GM21528 (cell line): ENCODE measurements at regions not wholly inside any gene's neighbourhood (a gene's known extent, or its start where the extent isn't known, plus 50 kb on each side); places are given as distances from the start of the nearest gene placed in this dataset.
"Not testable (repeated sequence)": the region's sequence is repeated elsewhere in the genome, so short reads cannot be mapped to it uniquely, and the experiment has no call there.

ENCODE experiments used
- ATAC-seq: cut with Tn5 transposase; IDR thresholded peaks from one replicate; pipeline ENCODE4 v1.9.1; 2021; ENCODE audit warnings: mild to moderate bottlenecking, moderate library complexity; ENCODE audit not compliant: unreplicated experiment, low FRiP score

- no peak for ATAC-seq
Measured at GRCh38 chr15:20369500-20369899, 172.1 kb downstream of the GOLGA6L6 start.

- ATAC-seq = no peak
Measured at GRCh38 chr15:20368974-20369373, 172.6 kb downstream of the GOLGA6L6 start.

- no peak for ATAC-seq
Measured at GRCh38 chr15:20367093-20367492, 174.5 kb downstream of the GOLGA6L6 start.

GRCh38 chr15:20363591-20363990 lies 178.0 kb downstream of the GOLGA6L6 start:
- not testable (repeated sequence) for ATAC-seq

GRCh38 chr15:20361091-20361490 lies 180.5 kb downstream of the GOLGA6L6 start:
- ATAC-seq = no peak

- no peak for ATAC-seq
Measured at GRCh38 chr15:20358779-20359414, 182.7 kb downstream of the GOLGA6L6 start.

GRCh38 chr15:20358066-20358778 lies 183.4 kb downstream of the GOLGA6L6 start:
- no peak for ATAC-seq

GRCh38 chr15:20357481-20358065 lies 184.0 kb downstream of the GOLGA6L6 start:
- ATAC-seq = no peak

- no peak for ATAC-seq
Measured at GRCh38 chr15:20356911-20357480, 184.6 kb downstream of the GOLGA6L6 start.

- no peak for ATAC-seq
Measured at GRCh38 chr15:20356444-20356910, 185.1 kb downstream of the GOLGA6L6 start.

GRCh38 chr15:20355256-20355868 lies 186.2 kb downstream of the GOLGA6L6 start:
- no peak for ATAC-seq

GRCh38 chr15:20354884-20355223 lies 186.7 kb downstream of the GOLGA6L6 start:
- not testable (repeated sequence) for ATAC-seq

GRCh38 chr15:20353966-20354883 lies 187.4 kb downstream of the GOLGA6L6 start:
- no peak for ATAC-seq

- no peak for ATAC-seq
Measured at GRCh38 chr15:20352241-20353200, 189.1 kb downstream of the GOLGA6L6 start.

GRCh38 chr15:20351448-20351971 lies 190.1 kb downstream of the GOLGA6L6 start:
- ATAC-seq = no peak

- no peak for ATAC-seq
Measured at GRCh38 chr15:20349774-20350498, 191.7 kb downstream of the GOLGA6L6 start.

- no peak for ATAC-seq
Measured at GRCh38 chr15:20348900-20349773, 192.5 kb downstream of the GOLGA6L6 start.
